AG04449 (cell line): ENCODE measurements at regions not wholly inside any gene's neighbourhood (a gene's known extent, or its start where the extent isn't known, plus 50 kb on each side); places are given as distances from the start of the nearest gene placed in this dataset.

ENCODE experiments used
- CTCF ChIA-PET: fragments of 350-600 bp; formaldehyde crosslinking; extraction: SDS; loops from one replicate; lab custom pipeline; 2021; ENCODE audit warnings: antibody characterized with exemption; lab: Yijun Ruan, JAX
- POLR2A ChIA-PET: fragments of 400-600, 350-600 bp; formaldehyde crosslinking; extraction: SDS; loops from one replicate; lab custom pipeline; 2020; ENCODE audit warnings: antibody characterized with exemption, inconsistent platforms; lab: Yijun Ruan, JAX
- DNase-seq: peaks from one replicate; pipeline ENCODE4 v3.0.0-alpha.2; 2010; ENCODE audit warnings: low read depth, low spot score
- H3K4me3 ChIP-seq: 2 replicates; pipeline ENCODE4 v1.5.1; 2011; ENCODE audit warnings: low read depth, mild to moderate bottlenecking, control low read depth, low read length
- CTCF ChIP-seq: IDR thresholded peaks from one replicate; pipeline ENCODE4 v1.5.1; 2011; ENCODE audit warnings: mild to moderate bottlenecking, moderate library complexity, low read length, control low read depth, inconsistent platforms; ENCODE audit not compliant: insufficient read depth; ENCODE audit errors: missing control alignments

- H3K4me3 ChIP-seq: no peak overlapping the region
- POLR2A ChIA-PET: no interaction called here
- no peak for TF ChIP-seq CTCF
- CTCF ChIA-PET: no interaction called here
- DNase-seq: no peak
These were observed 1413.3 kb downstream of the TBC1D22A start for GRCh38 chr22:48175721-48176120.

- ChIA-PET POLR2A (no interaction called here), CTCF (no interaction called here)
- DNase-seq: no peak
- H3K4me3 ChIP-seq: no peak overlapping the region
- TF ChIP-seq CTCF: no peak
These were observed 1411.3 kb downstream of the TBC1D22A start for GRCh38 chr22:48173773-48174160.

- CTCF ChIA-PET: no interaction called here
- H3K4me3 ChIP-seq: no peak overlapping the region
- DNase-seq: no peak
- POLR2A ChIA-PET: no interaction called here
- TF ChIP-seq CTCF: no peak
These were observed 1410.8 kb downstream of the TBC1D22A start for GRCh38 chr22:48173061-48173772.

GRCh38 chr22:48171271-48171691 is 1408.8 kb downstream of the TBC1D22A start:
- ChIA-PET POLR2A (no interaction called here), CTCF (no interaction called here)
- no peak for TF ChIP-seq CTCF

GRCh38 chr22:48169227-48169626 is 1406.8 kb downstream of the TBC1D22A start:
- no peak overlapping the region for H3K4me3 ChIP-seq
- POLR2A ChIA-PET: no interaction called here
- no peak for TF ChIP-seq CTCF
- CTCF ChIA-PET: no interaction called here
- no peak for DNase-seq

More at GRCh38 chr22:48171271-48171691, 1408.8 kb downstream of the TBC1D22A start:
- no peak overlapping the region for H3K4me3 ChIP-seq
- no peak for DNase-seq

GRCh38 chr22:48167238-48167637 is 1404.8 kb downstream of the TBC1D22A start:
- ChIA-PET CTCF (no interaction called here), POLR2A (no interaction called here)
- no peak for TF ChIP-seq CTCF
- H3K4me3 ChIP-seq: no peak overlapping the region
- no peak for DNase-seq
